ENCODE measurements at regions not wholly inside any gene's neighbourhood (a gene's known extent, or its start where the extent isn't known, plus 50 kb on each side); places are given as distances from the start of the nearest gene placed in this dataset.

DNA sequence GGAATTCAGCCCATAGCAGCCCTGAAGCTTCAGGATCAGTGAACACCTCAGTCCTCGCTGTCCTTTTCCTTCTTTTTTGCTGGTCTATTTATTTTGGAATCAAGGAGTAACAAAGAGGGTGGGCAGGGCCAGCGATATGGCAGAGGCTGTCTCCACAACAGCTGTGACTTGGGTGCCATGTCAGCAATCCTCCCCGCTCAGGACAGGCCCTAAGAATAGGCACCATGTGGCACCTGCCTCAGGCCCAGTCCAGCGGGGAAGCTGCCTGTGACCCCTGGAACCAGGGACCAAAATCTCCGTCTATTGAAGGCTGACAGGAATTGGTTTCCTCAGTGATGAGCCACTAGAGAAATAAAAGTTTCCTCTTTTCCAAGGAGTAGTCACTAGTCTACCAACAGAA is 58.6 kb upstream of the TNR start:
- no peak for DNase-seq (ENCODE audit: low read depth, low spot score)
- H3K27ac ChIP-seq (ENCODE audit: low read depth, low read length) = no peak overlapping the region
- H3K27me3 ChIP-seq (ENCODE audit: control insufficient read depth, insufficient read depth, low read length) = no peaks in the 10 kb centered on the region
- CTCF ChIA-PET = no interaction called here
- no peak for TF ChIP-seq CTCF (IDR thresholded peaks at IDR 0.05; ENCODE audit: low read depth, low read length)
- POLR2A ChIA-PET = no interaction called here
- H3K4me3 ChIP-seq (ENCODE audit: low read depth, low read length) = no peak overlapping the region
- no peaks in the 10 kb centered on the region for H3K9me3 ChIP-seq (ENCODE audit: control insufficient read depth, insufficient read depth, low read length)

DNA sequence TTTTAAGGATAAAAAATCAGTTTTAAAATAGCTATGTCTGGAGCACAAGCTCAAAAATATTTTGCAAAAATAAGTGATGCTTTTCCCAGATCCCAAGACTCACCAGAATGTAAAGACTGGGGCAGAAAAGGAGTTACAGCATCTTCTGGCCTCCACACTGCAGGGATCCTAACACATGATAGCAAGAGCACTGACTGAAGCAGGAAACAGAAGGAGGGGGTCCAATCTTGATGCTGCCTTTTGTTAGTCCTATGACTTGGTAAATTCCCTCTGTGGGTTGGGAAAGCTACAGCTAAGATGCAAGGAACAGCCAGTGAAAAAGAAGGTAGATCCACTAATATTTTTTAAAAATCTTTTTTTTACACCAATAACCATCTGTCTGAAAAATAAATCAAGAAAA is 54.2 kb upstream of the TNR start:
- no peaks in the 10 kb centered on the region for H3K9me3 ChIP-seq (ENCODE audit: control insufficient read depth, insufficient read depth, low read length)
- DNase-seq (ENCODE audit: low read depth, low spot score) = no peak
- H3K27ac ChIP-seq (ENCODE audit: low read depth, low read length) = no peak overlapping the region
- TF ChIP-seq CTCF (IDR thresholded peaks at IDR 0.05; ENCODE audit: low read depth, low read length) = no peak
- no peaks in the 10 kb centered on the region for H3K27me3 ChIP-seq (ENCODE audit: control insufficient read depth, insufficient read depth, low read length)
- no peak overlapping the region for H3K4me3 ChIP-seq (ENCODE audit: low read depth, low read length)
- ChIA-PET POLR2A (no interaction called here), CTCF (no interaction called here)

GRCh38 chr1:175794586-175794985 is 51.2 kb upstream of the TNR start:
- Histone ChIP-seq H3K9me3 (ENCODE audit: control insufficient read depth, insufficient read depth, low read length) (no peaks in the 10 kb centered on the region), H3K27ac (ENCODE audit: low read depth, low read length) (no peak overlapping the region), H3K27me3 (ENCODE audit: control insufficient read depth, insufficient read depth, low read length) (no peaks in the 10 kb centered on the region), H3K4me3 (ENCODE audit: low read depth, low read length) (no peak overlapping the region)
- no peak for TF ChIP-seq CTCF (IDR thresholded peaks at IDR 0.05; ENCODE audit: low read depth, low read length)
- POLR2A ChIA-PET = no interaction called here
- no peak for DNase-seq (ENCODE audit: low read depth, low spot score)
- CTCF ChIA-PET = no interaction called here

- Histone ChIP-seq H3K9me3 (ENCODE audit: control insufficient read depth, insufficient read depth, low read length) (no peaks in the 10 kb centered on the region), H3K27me3 (ENCODE audit: control insufficient read depth, insufficient read depth, low read length) (no peaks in the 10 kb centered on the region), H3K27ac (ENCODE audit: low read depth, low read length) (no peak overlapping the region), H3K4me3 (ENCODE audit: low read depth, low read length) (no peak overlapping the region)
- no peak for DNase-seq (ENCODE audit: low read depth, low spot score)
- TF ChIP-seq CTCF (IDR thresholded peaks at IDR 0.05; ENCODE audit: low read depth, low read length) = no peak
- ChIA-PET POLR2A (no interaction called here), CTCF (no interaction called here)
Measured at GRCh38 chr1:175793617-175794016, 50.2 kb upstream of the TNR start.

All from AG04450 (cell line).